ENCODE measurements at regions not wholly inside any gene's neighbourhood (a gene's known extent, or its start where the extent isn't known, plus 50 kb on each side); places are given as distances from the start of the nearest gene placed in this dataset.
A peak's percentile ranks its signal among the peaks of the same experiment; 100 is the strongest.
"Not testable (repeated sequence)": the region's sequence is repeated elsewhere in the genome, so short reads cannot be mapped to it uniquely, and the experiment has no call there.

DNA sequence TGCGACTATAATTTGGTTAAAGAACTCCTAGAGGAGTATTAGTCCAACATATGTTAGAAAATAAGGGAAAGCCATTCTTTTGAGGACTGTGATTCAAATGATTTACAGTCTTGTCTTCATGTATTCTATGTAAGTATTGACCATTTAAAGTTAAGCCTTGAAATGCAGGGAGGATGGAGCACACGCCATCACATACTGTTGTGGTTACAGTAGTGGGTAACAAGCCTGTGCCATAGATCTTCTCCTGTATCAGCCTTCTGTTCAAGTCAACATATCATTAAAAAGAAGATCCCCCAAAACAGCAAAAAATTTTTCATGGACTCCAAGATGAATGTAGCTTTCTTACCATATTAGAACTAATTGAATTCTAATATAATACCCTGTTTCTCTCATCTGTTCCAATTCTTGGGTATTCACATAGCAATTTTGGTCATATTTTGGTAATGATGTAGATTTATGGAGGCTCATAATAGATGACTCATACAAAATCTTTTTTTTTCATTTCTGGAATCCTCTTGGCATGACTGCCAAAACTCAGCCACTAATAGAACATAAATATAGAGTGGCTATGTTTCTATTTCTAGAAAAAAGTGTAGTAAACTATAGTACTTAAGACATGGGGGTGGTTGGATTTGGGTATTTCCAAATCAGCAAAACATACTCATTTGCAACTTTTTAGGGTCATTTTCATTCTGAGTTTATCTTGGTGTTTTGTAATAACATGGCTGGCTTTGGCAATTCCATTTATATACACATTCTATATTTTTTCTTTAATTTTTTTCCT, 413.5 kb downstream of the BCKDHB start:
- no CpG with 5 or more reads among the region's 2 CpGs for WGBS, 2 donors (ENCODE audit: extremely low coverage in 2 of 2, insufficient read length in 2 of 2, insufficient replicate concordance in 1 of 2)
- H2BK15ac ChIP-seq (ENCODE audit: low read length) = no peak overlapping the region
- no peak overlapping the region for H3K27ac ChIP-seq (replicated peaks; ENCODE audit: low read length)
- no peak overlapping the region for H3K4me2 ChIP-seq (ENCODE audit: insufficient read depth, low read length, poor library complexity, severe bottlenecking)
- H4K91ac ChIP-seq (ENCODE audit: low read depth, low read length, poor library complexity) = no peak overlapping the region
- H2BK120ac ChIP-seq (ENCODE audit: low read depth, low read length) = no peak overlapping the region
- H2BK12ac ChIP-seq (ENCODE audit: low read length) = no peak overlapping the region
- no peak overlapping the region for H4K8ac ChIP-seq (ENCODE audit: low read depth, low read length)
- no peaks in the 10 kb centered on the region for H3K36me3 ChIP-seq (replicated peaks in 1 of 2; ENCODE audit: control insufficient read depth in 2 of 2, insufficient read depth in 2 of 2, low read length in 2 of 2)
- no peak overlapping the region for H3K4ac ChIP-seq (ENCODE audit: low read length)
- H3K14ac ChIP-seq (ENCODE audit: low read length) = no peak overlapping the region
- no peak overlapping the region for H2BK5ac ChIP-seq (ENCODE audit: low read length)
- H3K18ac ChIP-seq (ENCODE audit: low read length) = no peak overlapping the region
- H3K79me1 ChIP-seq (ENCODE audit: low read depth, low read length) = no peaks in the 10 kb centered on the region
- H3K4me1 ChIP-seq (ENCODE audit: control insufficient read depth in 2 of 2, insufficient read depth in 1 of 2, low read depth in 1 of 2, low read length in 2 of 2) = peaks cover 3 to 18% of the 10 kb centered on the region in 2 donors
- no peak overlapping the region for H3K4me3 ChIP-seq (ENCODE audit: low read length in 2 of 2)
- no peaks in the 10 kb centered on the region for H3K27me3 ChIP-seq (ENCODE audit: control insufficient read depth in 3 of 3, insufficient read depth in 3 of 3, low read depth in 1 of 3, low read length in 3 of 3)
- no peak overlapping the region for H2AK5ac ChIP-seq (ENCODE audit: low read depth, low read length)
- no peaks in the 10 kb centered on the region for H3K9me3 ChIP-seq (replicated peaks in 1 of 2; ENCODE audit: control insufficient read depth in 2 of 2, insufficient read depth in 1 of 2, low read depth in 1 of 2, low read length in 2 of 2)
- H3K23ac ChIP-seq (ENCODE audit: low read depth, low read length, poor library complexity) = no peak overlapping the region
- no peak overlapping the region for H3K9ac ChIP-seq (ENCODE audit: low read depth, low read length, poor library complexity)
- H2AFZ ChIP-seq (ENCODE audit: low read length) = no peak overlapping the region
- no peak for DNase-seq (ENCODE audit: low spot score)

DNA sequence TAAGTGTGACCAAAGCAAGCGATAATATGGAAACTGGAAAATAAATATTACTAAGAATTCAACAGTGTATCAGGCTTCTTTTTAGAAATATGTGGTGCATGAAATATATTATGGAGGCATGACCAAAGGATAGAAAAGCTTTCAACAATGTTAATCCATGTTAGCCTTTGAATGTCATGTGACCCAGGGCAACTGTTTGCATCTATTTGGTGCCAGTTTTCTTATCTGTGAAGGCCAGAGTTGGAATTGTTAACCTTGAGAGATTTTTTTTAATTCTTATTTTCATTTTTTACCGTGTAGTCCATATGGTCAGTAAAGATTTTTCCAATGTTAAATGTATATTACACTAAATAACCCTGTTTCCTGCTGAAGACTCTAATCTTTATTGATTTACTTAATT, 411.1 kb downstream of the BCKDHB start:
- H3K23ac ChIP-seq (ENCODE audit: low read depth, low read length, poor library complexity) = no peak overlapping the region
- H2AK5ac ChIP-seq (ENCODE audit: low read depth, low read length) = no peak overlapping the region
- no peak overlapping the region for H3K27ac ChIP-seq (replicated peaks; ENCODE audit: low read length)
- DNase-seq (ENCODE audit: low spot score) = no peak
- no peaks in the 10 kb centered on the region for H3K9me3 ChIP-seq (replicated peaks in 1 of 2; ENCODE audit: control insufficient read depth in 2 of 2, insufficient read depth in 1 of 2, low read depth in 1 of 2, low read length in 2 of 2)
- no peaks in the 10 kb centered on the region for H3K27me3 ChIP-seq (ENCODE audit: control insufficient read depth in 3 of 3, insufficient read depth in 3 of 3, low read depth in 1 of 3, low read length in 3 of 3)
- H3K14ac ChIP-seq (ENCODE audit: low read length) = no peak overlapping the region
- H3K18ac ChIP-seq (ENCODE audit: low read length) = no peak overlapping the region
- H3K4me3 ChIP-seq (ENCODE audit: low read length in 2 of 2) = no peak overlapping the region
- no peak overlapping the region for H4K8ac ChIP-seq (ENCODE audit: low read depth, low read length)
- H3K36me3 ChIP-seq (replicated peaks in 1 of 2; ENCODE audit: control insufficient read depth in 2 of 2, insufficient read depth in 2 of 2, low read length in 2 of 2) = no peaks in the 10 kb centered on the region
- H3K9ac ChIP-seq (ENCODE audit: low read depth, low read length, poor library complexity) = no peak overlapping the region
- no peak overlapping the region for H2BK15ac ChIP-seq (ENCODE audit: low read length)
- H3K79me1 ChIP-seq (ENCODE audit: low read depth, low read length) = no peaks in the 10 kb centered on the region
- H2BK5ac ChIP-seq (ENCODE audit: low read length) = no peak overlapping the region
- no peak overlapping the region for H4K91ac ChIP-seq (ENCODE audit: low read depth, low read length, poor library complexity)
- H2BK120ac ChIP-seq (ENCODE audit: low read depth, low read length) = no peak overlapping the region
- H3K4me2 ChIP-seq (ENCODE audit: insufficient read depth, low read length, poor library complexity, severe bottlenecking) = no peak overlapping the region
- H2AFZ ChIP-seq (ENCODE audit: low read length) = no peak overlapping the region
- H3K4me1 ChIP-seq (ENCODE audit: control insufficient read depth in 2 of 2, insufficient read depth in 1 of 2, low read depth in 1 of 2, low read length in 2 of 2) = peaks cover 3 to 7% of the 10 kb centered on the region in 2 donors
- no peak overlapping the region for H2BK12ac ChIP-seq (ENCODE audit: low read length)
- H3K4ac ChIP-seq (ENCODE audit: low read length) = no peak overlapping the region
- WGBS, 2 donors (ENCODE audit: extremely low coverage in 2 of 2, insufficient read length in 2 of 2, insufficient replicate concordance in 1 of 2) = no CpG with 5 or more reads among the region's 2 CpGs

DNA sequence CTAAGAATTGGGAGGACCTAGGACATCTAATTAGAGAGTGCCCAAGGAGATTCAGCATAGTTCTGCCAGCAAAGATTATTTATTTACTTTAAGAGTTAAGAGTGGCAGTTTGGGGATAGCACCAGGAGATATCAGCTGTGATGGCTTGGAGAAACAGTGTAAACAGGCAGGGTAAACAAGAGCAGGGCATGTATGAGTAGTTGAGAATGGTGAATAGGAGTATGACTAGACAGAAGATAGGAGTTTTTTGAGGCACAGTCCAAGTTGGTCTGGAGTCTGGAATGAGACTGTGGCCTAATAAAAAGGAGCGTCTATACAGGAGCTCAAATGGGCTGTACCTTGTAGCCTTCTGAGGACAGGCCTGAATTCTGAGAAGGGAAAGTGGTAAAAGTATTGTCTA, 404.1 kb downstream of the BCKDHB start:
- H3K27ac ChIP-seq (replicated peaks; ENCODE audit: low read length); H4K8ac ChIP-seq (ENCODE audit: low read depth, low read length); H3K36me3 ChIP-seq (replicated peaks in 1 of 2; ENCODE audit: control insufficient read depth in 2 of 2, insufficient read depth in 2 of 2, low read length in 2 of 2); H3K18ac ChIP-seq (ENCODE audit: low read length); H3K4ac ChIP-seq (ENCODE audit: low read length); DNase-seq (ENCODE audit: low spot score); H3K27me3 ChIP-seq (ENCODE audit: control insufficient read depth in 3 of 3, insufficient read depth in 3 of 3, low read depth in 1 of 3, low read length in 3 of 3); H3K4me3 ChIP-seq (ENCODE audit: low read length in 2 of 2); H2BK5ac ChIP-seq (ENCODE audit: low read length); H3K79me1 ChIP-seq (ENCODE audit: low read depth, low read length); H2BK12ac ChIP-seq (ENCODE audit: low read length); H3K4me1 ChIP-seq (ENCODE audit: control insufficient read depth in 2 of 2, insufficient read depth in 1 of 2, low read depth in 1 of 2, low read length in 2 of 2); H2BK120ac ChIP-seq (ENCODE audit: low read depth, low read length); H3K14ac ChIP-seq (ENCODE audit: low read length); H2BK15ac ChIP-seq (ENCODE audit: low read length); H3K9ac ChIP-seq (ENCODE audit: low read depth, low read length, poor library complexity); H3K23ac ChIP-seq (ENCODE audit: low read depth, low read length, poor library complexity); H2AFZ ChIP-seq (ENCODE audit: low read length); H4K91ac ChIP-seq (ENCODE audit: low read depth, low read length, poor library complexity); H3K4me2 ChIP-seq (ENCODE audit: insufficient read depth, low read length, poor library complexity, severe bottlenecking); H2AK5ac ChIP-seq (ENCODE audit: low read depth, low read length); H3K9me3 ChIP-seq (replicated peaks in 1 of 2; ENCODE audit: control insufficient read depth in 2 of 2, insufficient read depth in 1 of 2, low read depth in 1 of 2, low read length in 2 of 2): not testable (repeated sequence)
- no CpG with 5 or more reads among the region's 1 CpG for WGBS, 2 donors (ENCODE audit: extremely low coverage in 2 of 2, insufficient read length in 2 of 2, insufficient replicate concordance in 1 of 2)

DNA sequence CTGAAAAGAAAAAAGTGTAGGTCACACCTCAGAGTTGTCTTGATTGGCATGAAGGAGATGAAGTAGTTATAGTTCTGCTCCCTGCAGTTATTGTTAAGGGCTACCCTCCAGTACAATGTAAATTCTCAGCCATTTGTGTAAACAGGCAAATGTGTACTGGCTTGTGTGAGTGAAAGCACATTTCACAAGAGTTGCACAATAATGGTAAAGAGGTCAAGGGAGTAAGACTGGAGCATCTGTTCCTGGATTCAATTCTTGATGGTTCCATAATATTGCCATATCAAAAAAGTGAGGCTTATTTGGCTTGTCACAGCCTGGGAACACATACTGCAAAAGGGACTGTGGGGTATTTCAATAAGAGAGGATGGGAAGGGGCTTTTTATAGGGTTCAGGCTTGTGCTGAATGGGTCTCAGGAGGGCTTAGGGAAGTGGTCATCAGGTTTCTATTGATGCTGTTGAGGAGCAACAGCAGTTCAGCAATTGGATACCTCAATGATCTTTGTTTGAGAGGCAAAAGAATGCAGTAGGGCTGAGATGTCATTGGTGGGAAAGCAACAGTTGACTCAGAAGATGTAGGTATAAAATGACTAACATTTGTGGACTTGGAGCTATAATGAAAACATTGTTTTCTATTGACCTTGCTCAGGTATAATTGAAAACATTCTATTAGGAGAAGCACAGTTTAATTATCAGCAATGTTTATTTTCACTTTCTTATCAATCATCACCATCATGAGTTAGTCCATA, 402.6 kb downstream of the BCKDHB start:
- DNase-seq (ENCODE audit: low spot score) = no peak
- no peaks in the 10 kb centered on the region for H3K79me1 ChIP-seq (ENCODE audit: low read depth, low read length)
- no peak overlapping the region for H3K23ac ChIP-seq (ENCODE audit: low read depth, low read length, poor library complexity)
- H3K27ac ChIP-seq (replicated peaks; ENCODE audit: low read length) = no peak overlapping the region
- no peak overlapping the region for H3K18ac ChIP-seq (ENCODE audit: low read length)
- no peak overlapping the region for H4K8ac ChIP-seq (ENCODE audit: low read depth, low read length)
- H3K4ac ChIP-seq (ENCODE audit: low read length) = no peak overlapping the region
- no peaks in the 10 kb centered on the region for H3K9me3 ChIP-seq (replicated peaks in 1 of 2; ENCODE audit: control insufficient read depth in 2 of 2, insufficient read depth in 1 of 2, low read depth in 1 of 2, low read length in 2 of 2)
- no peaks in the 10 kb centered on the region for H3K36me3 ChIP-seq (replicated peaks in 1 of 2; ENCODE audit: control insufficient read depth in 2 of 2, insufficient read depth in 2 of 2, low read length in 2 of 2)
- no peak overlapping the region for H3K4me2 ChIP-seq (ENCODE audit: insufficient read depth, low read length, poor library complexity, severe bottlenecking)
- no peak overlapping the region for H3K4me3 ChIP-seq (ENCODE audit: low read length in 2 of 2)
- peak overlapping the region; percentile 19 for H2AFZ ChIP-seq (ENCODE audit: low read length)
- H3K9ac ChIP-seq (ENCODE audit: low read depth, low read length, poor library complexity) = no peak overlapping the region
- no peak overlapping the region for H2BK5ac ChIP-seq (ENCODE audit: low read length)
- no peak overlapping the region for H2BK12ac ChIP-seq (ENCODE audit: low read length)
- H2BK120ac ChIP-seq (ENCODE audit: low read depth, low read length) = no peak overlapping the region
- no peak overlapping the region for H2BK15ac ChIP-seq (ENCODE audit: low read length)
- H3K27me3 ChIP-seq (ENCODE audit: control insufficient read depth in 3 of 3, insufficient read depth in 3 of 3, low read depth in 1 of 3, low read length in 3 of 3) = no peaks in the 10 kb centered on the region
- H4K91ac ChIP-seq (ENCODE audit: low read depth, low read length, poor library complexity) = no peak overlapping the region
- no peaks in the 10 kb centered on the region for H3K4me1 ChIP-seq (ENCODE audit: control insufficient read depth in 2 of 2, insufficient read depth in 1 of 2, low read depth in 1 of 2, low read length in 2 of 2)
- H3K14ac ChIP-seq (ENCODE audit: low read length) = no peak overlapping the region
- no peak overlapping the region for H2AK5ac ChIP-seq (ENCODE audit: low read depth, low read length)

All from neuronal stem cell (in vitro differentiated cells).